HG03575 (cell line): ENCODE measurements at regions not wholly inside any gene's neighbourhood (a gene's known extent, or its start where the extent isn't known, plus 50 kb on each side); places are given as distances from the start of the nearest gene placed in this dataset.

ENCODE experiments used
- ATAC-seq: cut with Tn5 transposase; IDR thresholded peaks from one replicate; pipeline ENCODE4 v1.9.1; 2021; ENCODE audit not compliant: unreplicated experiment, insufficient number of reproducible peaks, low FRiP score; ENCODE audit errors: extremely low read depth

GRCh38 chr12:124423761-124424515 is 129.0 kb downstream of the RFLNA start:
- no peak for ATAC-seq

- no peak for ATAC-seq
These were observed 128.0 kb downstream of the RFLNA start for GRCh38 chr12:124422570-124423523.

- ATAC-seq, result no peak
These were observed 127.3 kb downstream of the RFLNA start for GRCh38 chr12:124422142-124422569.

GRCh38 chr12:124420996-124421674 is 126.2 kb downstream of the RFLNA start:
- ATAC-seq, result no peak

- no peak for ATAC-seq
These were observed 125.4 kb downstream of the RFLNA start for GRCh38 chr12:124420041-124420995.

- ATAC-seq, result no peak
These were observed 124.6 kb downstream of the RFLNA start for GRCh38 chr12:124419292-124420040.

- no peak for ATAC-seq
These were observed 123.9 kb downstream of the RFLNA start for GRCh38 chr12:124418791-124419190.

- ATAC-seq, result no peak
These were observed 123.3 kb downstream of the RFLNA start for GRCh38 chr12:124418156-124418555.

- ATAC-seq, result no peak
These were observed 121.9 kb downstream of the RFLNA start for GRCh38 chr12:124416516-124417395.

- ATAC-seq, result no peak
These were observed 120.2 kb downstream of the RFLNA start for GRCh38 chr12:124415064-124415463.

GRCh38 chr12:124413915-124414314 is 119.0 kb downstream of the RFLNA start:
- ATAC-seq, result no peak

GRCh38 chr12:124413401-124413800 is 118.5 kb downstream of the RFLNA start:
- ATAC-seq, result no peak

GRCh38 chr12:124412646-124413015 is 117.7 kb downstream of the RFLNA start:
- ATAC-seq, result no peak

- no peak for ATAC-seq
These were observed 117.2 kb downstream of the RFLNA start for GRCh38 chr12:124411953-124412645.

- no peak for ATAC-seq
These were observed 116.5 kb downstream of the RFLNA start for GRCh38 chr12:124411281-124411878.
